Lower leg skin (tissue), 4 donors: ENCODE measurements at regions not wholly inside any gene's neighbourhood (a gene's known extent, or its start where the extent isn't known, plus 50 kb on each side); places are given as distances from the start of the nearest gene placed in this dataset.
"Not testable (repeated sequence)": the region's sequence is repeated elsewhere in the genome, so short reads cannot be mapped to it uniquely, and the experiment has no call there.

Experiments used
- DNase-seq, 2 donors: peaks; one replicate each; pipeline ENCODE4 v3.0.0-alpha.2; 2019; ENCODE audit warnings: low spot score in 2 of 2
- H3K4me3 ChIP-seq: fragments of 200-600 bp; sonication (generic); 2 replicates; pipeline ENCODE4 v1.5.1; 2017; ENCODE audit warnings: mild to moderate bottlenecking, low read depth; ENCODE audit not compliant: poor library complexity, severe bottlenecking
- POLR2A ChIP-seq, 2 donors: fragments of 450-650 bp; IDR thresholded peaks; one replicate each; pipeline ENCODE4 v1.6.1; 2016 to 2017; ENCODE audit warnings: antibody characterized with exemption in 2 of 2, mild to moderate bottlenecking in 1 of 2, moderate library complexity in 1 of 2
- WGBS, 2 donors: methylation state at CpG; one replicate each; pipeline ENCODE4 v1.1.5; 2018; 5-methylcytosine and 5-hydroxymethylcytosine counted together
- intact Hi-C: fragments of 100-400 bp; cut with DNase I; formaldehyde crosslinking; loops from one replicate; pipeline ENCODE4 v1.15.0; 2023; ENCODE audit warnings: low total_unique reads
- TF ChIP-seq, protein P1 (sequence below), 3 donors: fragments of 450-650 bp; IDR thresholded peaks; one replicate each; pipeline ENCODE4 v1.5.1; 2016; ENCODE audit warnings: antibody characterized with exemption in 3 of 3, mild to moderate bottlenecking in 3 of 3, moderate library complexity in 2 of 3

DNA sequence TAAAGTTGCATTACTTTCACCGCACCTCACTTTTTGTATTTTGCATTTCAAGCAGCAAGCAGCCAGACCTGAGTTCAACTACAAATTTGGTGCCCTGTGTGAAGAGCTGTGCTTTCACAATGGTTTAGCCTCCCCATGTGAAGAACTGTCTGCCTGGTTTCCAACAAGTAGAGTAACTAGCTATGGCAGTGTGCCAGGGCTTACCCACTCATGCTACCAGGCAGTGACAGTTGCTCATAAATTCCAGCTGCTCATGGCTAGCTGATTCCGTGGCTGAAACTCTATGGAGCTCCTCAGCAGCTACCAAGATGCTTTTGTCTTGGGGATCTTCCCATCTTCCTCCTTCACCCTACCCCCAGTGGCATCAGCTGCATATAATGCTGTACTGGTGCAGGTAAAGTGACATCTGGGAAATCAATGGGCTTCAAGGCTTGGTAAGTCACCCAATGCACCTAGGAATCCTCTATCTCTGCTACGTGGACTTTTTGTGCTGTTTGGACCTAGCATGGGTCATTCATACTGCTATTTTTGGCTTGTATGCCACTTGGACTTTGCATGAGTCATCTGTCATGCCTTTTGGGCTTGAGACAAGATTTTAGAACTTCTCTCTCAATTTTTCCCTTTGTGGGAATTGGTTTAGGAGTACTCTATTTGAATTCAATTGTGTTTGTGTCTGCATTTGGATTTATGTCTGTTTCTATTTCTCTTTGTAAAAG lies 176.5 kb upstream of the GJE1 start:
- TF ChIP-seq, protein P1, sequence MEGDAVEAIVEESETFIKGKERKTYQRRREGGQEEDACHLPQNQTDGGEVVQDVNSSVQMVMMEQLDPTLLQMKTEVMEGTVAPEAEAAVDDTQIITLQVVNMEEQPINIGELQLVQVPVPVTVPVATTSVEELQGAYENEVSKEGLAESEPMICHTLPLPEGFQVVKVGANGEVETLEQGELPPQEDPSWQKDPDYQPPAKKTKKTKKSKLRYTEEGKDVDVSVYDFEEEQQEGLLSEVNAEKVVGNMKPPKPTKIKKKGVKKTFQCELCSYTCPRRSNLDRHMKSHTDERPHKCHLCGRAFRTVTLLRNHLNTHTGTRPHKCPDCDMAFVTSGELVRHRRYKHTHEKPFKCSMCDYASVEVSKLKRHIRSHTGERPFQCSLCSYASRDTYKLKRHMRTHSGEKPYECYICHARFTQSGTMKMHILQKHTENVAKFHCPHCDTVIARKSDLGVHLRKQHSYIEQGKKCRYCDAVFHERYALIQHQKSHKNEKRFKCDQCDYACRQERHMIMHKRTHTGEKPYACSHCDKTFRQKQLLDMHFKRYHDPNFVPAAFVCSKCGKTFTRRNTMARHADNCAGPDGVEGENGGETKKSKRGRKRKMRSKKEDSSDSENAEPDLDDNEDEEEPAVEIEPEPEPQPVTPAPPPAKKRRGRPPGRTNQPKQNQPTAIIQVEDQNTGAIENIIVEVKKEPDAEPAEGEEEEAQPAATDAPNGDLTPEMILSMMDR (IDR thresholded peaks at IDR 0.05) = no peak
- 56 to 70% methylated on average over 3 of the region's 3 CpGs for WGBS, 2 donors
- intact Hi-C loops = no loop called here
- DNase-seq = no peak
- H3K4me3 ChIP-seq = no peak overlapping the region

DNA sequence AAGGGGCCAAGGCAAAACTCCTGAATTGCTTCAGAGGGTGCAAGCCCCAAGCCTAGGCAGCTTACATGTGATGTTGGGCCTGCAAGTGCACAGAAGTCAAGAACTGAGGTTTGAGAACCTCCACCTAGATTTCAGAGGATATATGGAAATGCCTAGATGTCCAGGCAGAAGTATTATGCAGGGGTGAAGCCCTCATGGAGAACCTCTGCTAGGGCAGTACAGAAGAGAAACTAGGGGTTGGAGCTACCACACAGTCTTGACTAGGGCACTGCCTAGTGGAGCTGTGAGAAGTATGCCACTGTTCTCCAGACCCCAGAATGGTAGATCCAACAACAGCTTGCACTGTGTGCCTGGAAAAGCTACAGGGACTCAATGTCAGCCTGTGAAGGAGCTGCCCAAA lies 179.7 kb upstream of the GJE1 start:
- DNase-seq = no peak
- TF ChIP-seq, protein P1 (IDR thresholded peaks at IDR 0.05) = no peak
- TF ChIP-seq POLR2A (IDR thresholded peaks at IDR 0.05) = no peak
- intact Hi-C loops = no loop called here
- H3K4me3 ChIP-seq = no peak overlapping the region

- DNase-seq = no peak
- no peak overlapping the region for H3K4me3 ChIP-seq
- intact Hi-C loops = no loop called here
- WGBS, 2 donors = 46 to 49% methylated on average over 2 of the region's 2 CpGs
- TF ChIP-seq POLR2A (IDR thresholded peaks at IDR 0.05) = no peak
- TF ChIP-seq, protein P1 (IDR thresholded peaks at IDR 0.05) = no peak
Observed at GRCh38 chr6:141946502-141946901, 186.2 kb upstream of the GJE1 start.

DNA sequence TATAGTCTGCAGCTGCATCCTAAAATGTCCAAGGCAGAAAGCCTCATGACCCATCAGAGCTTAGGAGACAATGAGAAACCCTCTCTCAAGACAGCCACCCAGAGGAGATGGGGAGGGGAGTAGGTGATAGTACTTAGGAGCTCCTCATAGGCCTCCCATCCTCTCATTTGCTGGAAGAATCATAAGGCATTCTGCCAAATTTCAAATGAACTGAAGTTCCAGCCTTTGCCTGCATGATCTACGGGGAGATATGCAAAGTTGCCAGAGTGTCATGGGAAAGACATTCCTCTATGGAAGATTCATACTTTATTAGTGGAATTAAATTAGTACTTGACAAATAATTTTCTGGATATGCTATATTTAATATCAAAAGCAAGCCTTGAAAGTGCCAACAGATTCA lies 194.1 kb upstream of the GJE1 start:
- TF ChIP-seq, protein P1 (IDR thresholded peaks at IDR 0.05) = no peak
- TF ChIP-seq POLR2A (IDR thresholded peaks at IDR 0.05) = no peak
- intact Hi-C loops = no loop called here
- no peak overlapping the region for H3K4me3 ChIP-seq
- DNase-seq = no peak
- WGBS, 2 donors = 55 to 63% methylated on average over 1 of the region's 1 CpG

- 76 to 82% methylated on average over 3 of the region's 3 CpGs for WGBS, 2 donors
- intact Hi-C loops = no loop called here
- no peak for DNase-seq
- no peak overlapping the region for H3K4me3 ChIP-seq
- no peak for TF ChIP-seq POLR2A (IDR thresholded peaks at IDR 0.05)
- TF ChIP-seq, protein P1 (IDR thresholded peaks at IDR 0.05) = no peak
Observed at GRCh38 chr6:141932685-141933084, 200.0 kb upstream of the GJE1 start.

DNA sequence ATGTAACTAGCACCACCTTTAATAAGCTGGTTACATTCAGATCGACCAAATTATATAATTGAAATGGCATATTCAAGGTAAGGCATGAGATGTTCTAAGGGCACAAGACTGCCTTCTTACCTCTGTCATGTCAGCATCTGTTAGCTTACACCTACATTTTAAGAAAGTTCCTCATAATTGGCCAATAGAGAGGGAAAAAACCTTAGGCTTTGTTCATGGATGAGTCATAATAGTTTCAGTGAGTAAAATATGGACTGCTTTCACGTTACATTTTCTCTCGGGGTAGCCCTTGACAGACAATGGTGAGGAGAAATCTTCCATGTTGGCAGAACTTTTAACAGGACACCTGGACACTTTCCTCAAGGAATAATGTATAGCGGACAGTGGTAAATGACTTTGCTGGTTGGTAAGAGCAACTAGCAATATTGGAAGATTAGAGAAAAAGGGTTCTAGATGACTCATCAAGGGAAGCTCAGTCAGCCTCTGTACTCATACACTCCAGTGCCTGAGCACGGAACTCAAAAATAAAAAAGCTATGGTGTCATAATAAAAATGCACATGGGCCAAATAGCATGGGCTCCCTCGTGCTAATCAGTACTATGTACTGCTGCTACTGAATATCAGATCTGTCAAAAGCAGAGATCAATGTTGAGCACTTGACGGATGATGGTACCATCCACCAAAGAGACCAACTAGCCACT lies 206.4 kb upstream of the GJE1 start:
- intact Hi-C loops, H3K4me3 ChIP-seq, DNase-seq: not testable (repeated sequence)
- 77 to 80% methylated on average over 4 of the region's 7 CpGs for WGBS, 2 donors
